ACC112 (cell line): ENCODE measurements at regions not wholly inside any gene's neighbourhood (a gene's known extent, or its start where the extent isn't known, plus 50 kb on each side); places are given as distances from the start of the nearest gene placed in this dataset.

Experiments used
- H2AFZ ChIP-seq: fragments of 200-600 bp; sonication (generic); one replicate; pipeline ENCODE4 v1.6.0; 2017; ENCODE audit warnings: antibody characterized with exemption, low read length; ENCODE audit not compliant: unreplicated experiment
- H3K27ac ChIP-seq: fragments of 200-600 bp; sonication (generic); 2 replicates; pipeline ENCODE4 v1.5.1; 2014; ENCODE audit warnings: low read depth, mild to moderate bottlenecking, antibody characterized with exemption, low read length, moderate library complexity
- H3K27me3 ChIP-seq: fragments of 200-600 bp; sonication (generic); 2 replicates; pipeline ENCODE4 v1.6.1; 2014; ENCODE audit warnings: mild to moderate bottlenecking, antibody characterized with exemption, low read length, moderate library complexity, mixed read lengths; ENCODE audit not compliant: insufficient read depth
- H3K36me3 ChIP-seq: fragments of 200-600 bp; sonication (generic); 2 replicates; pipeline ENCODE4 v1.6.1; 2016; ENCODE audit warnings: mild to moderate bottlenecking, antibody characterized with exemption, low read length, moderate library complexity, mixed read lengths; ENCODE audit not compliant: insufficient read depth
- H3K4me1 ChIP-seq: fragments of 200-600 bp; sonication (generic); one replicate; pipeline ENCODE4 v1.6.1; 2016; ENCODE audit warnings: low read length, mixed read lengths; ENCODE audit not compliant: insufficient read depth, unreplicated experiment, control insufficient read depth
- H3K4me3 ChIP-seq: fragments of 200-600 bp; sonication (generic); 2 replicates; pipeline ENCODE4 v1.5.1; 2014; ENCODE audit warnings: mild to moderate bottlenecking, low read depth, low read length
- H3K79me2 ChIP-seq: fragments of 200-600 bp; sonication (generic); one replicate; pipeline ENCODE4 v1.6.0; 2016; ENCODE audit warnings: low read length; ENCODE audit not compliant: control insufficient read depth, unreplicated experiment, insufficient read depth

DNA sequence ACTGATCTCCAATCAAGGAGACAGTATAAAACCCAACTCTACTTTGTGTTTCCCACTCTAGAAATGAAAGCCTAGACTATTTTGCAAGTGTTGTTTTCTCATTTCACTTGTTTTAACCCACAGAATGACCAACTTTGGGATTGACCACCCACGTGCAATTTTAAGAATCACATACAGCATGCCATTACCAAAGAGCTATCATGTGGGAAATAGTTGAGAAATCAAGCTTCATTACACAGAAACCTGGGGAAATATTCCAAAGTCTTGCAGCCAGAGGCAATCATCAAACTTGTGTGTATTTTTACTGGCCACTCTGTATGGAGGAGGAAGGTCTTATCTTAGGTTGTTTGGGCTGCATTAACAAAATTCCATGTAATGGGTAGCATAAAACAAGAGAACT, 451.4 kb upstream of the DAB2 start:
- H3K27me3 ChIP-seq, result no peaks in the 10 kb centered on the region
- no peak overlapping the region for H2AFZ ChIP-seq
- no peak overlapping the region for H3K4me3 ChIP-seq
- H3K4me1 ChIP-seq, result no peaks in the 10 kb centered on the region
- no peaks in the 10 kb centered on the region for H3K36me3 ChIP-seq
- H3K79me2 ChIP-seq, result no peaks in the 10 kb centered on the region
- no peak overlapping the region for H3K27ac ChIP-seq

DNA sequence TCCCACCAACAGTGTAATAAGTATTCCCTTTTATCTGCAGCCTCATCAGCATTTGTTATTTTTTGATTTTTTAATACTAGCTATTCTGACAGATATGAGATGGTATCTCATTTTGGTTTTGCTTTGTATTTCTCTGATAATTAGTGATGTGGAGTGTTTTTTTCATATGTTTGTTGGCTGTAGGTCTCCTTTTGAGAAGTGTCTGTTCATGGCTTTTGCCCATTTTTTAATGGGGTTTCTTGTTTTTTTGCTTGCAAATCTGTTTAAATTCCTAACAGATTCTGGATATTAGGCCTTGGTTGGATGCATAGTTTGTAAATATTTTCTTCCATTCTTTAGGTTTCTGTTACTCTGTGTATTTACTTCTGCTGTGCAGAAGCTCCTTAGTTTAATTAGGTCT, 445.4 kb upstream of the DAB2 start:
- no peak overlapping the region for H3K4me3 ChIP-seq
- H3K79me2 ChIP-seq, result no peaks in the 10 kb centered on the region
- no peaks in the 10 kb centered on the region for H3K4me1 ChIP-seq
- no peaks in the 10 kb centered on the region for H3K27me3 ChIP-seq
- no peaks in the 10 kb centered on the region for H3K36me3 ChIP-seq
- no peak overlapping the region for H2AFZ ChIP-seq
- no peak overlapping the region for H3K27ac ChIP-seq

DNA sequence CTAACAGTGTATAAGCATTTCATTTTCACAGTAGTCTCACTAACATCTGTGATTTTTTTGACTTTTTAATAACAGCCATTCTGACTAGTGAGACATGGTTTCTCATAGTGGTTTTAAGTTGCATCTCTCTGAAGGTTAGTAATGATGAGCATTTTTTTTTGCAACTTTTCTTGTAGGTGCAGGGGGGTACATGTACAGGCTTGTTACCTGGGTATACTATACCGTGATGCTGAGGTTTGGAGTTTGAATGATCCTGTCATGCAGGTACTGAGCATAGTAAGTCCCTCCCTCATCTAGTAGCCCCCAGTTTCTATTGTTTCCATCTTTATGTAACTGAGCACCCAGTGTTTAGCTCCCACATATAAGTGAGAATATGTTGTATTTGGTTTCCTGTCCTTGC, 444.6 kb upstream of the DAB2 start:
- no peaks in the 10 kb centered on the region for H3K4me1 ChIP-seq
- no peak overlapping the region for H3K27ac ChIP-seq

DNA sequence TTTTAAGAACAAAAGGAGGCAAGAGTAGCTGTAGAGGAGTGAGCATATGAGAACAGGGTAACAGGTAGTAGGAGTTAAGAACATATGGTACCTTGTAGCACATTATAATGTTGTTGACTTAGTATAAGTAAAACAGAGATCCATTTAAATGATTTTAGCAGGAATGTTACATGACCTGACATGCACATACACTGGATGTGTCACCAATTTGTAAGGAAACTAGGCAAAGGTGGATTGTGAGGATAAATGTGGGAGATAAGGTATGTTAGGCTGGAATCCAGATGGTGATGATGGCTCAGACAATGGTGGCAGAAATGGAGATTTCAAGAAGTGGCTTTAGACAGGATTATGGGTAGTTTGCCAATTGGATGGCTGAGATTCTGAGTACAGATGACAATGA, 443.1 kb upstream of the DAB2 start:
- no peak overlapping the region for H2AFZ ChIP-seq
- no peaks in the 10 kb centered on the region for H3K36me3 ChIP-seq
- H3K27me3 ChIP-seq, result no peaks in the 10 kb centered on the region
- H3K4me1 ChIP-seq, result no peaks in the 10 kb centered on the region
- no peak overlapping the region for H3K27ac ChIP-seq
- no peaks in the 10 kb centered on the region for H3K79me2 ChIP-seq
- no peak overlapping the region for H3K4me3 ChIP-seq

More for the DNA sequence above, 444.6 kb upstream of the DAB2 start:
- no peaks in the 10 kb centered on the region for H3K27me3 ChIP-seq
- H3K36me3 ChIP-seq, result no peaks in the 10 kb centered on the region
- H3K79me2 ChIP-seq, result no peaks in the 10 kb centered on the region
- H2AFZ ChIP-seq, result no peak overlapping the region
- H3K4me3 ChIP-seq, result no peak overlapping the region

DNA sequence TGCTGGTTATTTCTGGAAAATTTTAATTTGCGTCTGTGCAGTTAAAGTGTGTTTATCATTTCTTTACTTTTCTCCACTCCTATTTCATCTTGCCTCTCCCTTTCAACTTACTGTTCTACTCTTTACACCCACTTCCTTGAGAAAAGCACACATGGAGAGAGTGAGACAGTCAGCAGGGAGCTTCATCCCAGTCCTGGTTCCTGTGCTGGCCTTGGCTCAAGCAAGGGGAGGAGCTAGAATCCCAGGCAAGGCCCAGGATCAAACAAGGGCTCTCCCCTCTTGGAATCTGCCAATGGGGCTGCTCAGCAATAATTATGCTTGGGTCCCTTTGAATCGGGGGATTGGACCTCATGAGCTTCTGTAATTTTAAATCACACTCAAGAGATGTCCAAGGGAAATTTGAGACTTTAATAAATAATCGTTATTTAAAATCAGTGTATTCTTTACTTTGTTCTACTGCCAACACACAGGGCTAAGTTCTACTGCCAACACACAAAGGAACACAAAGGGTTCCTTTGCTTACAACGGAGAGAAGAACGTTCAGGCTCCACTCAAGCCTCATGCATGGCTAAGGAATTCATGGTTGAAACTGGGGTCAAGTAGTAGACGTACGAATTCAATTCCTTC, 439.3 kb upstream of the DAB2 start:
- no peaks in the 10 kb centered on the region for H3K79me2 ChIP-seq
- H3K36me3 ChIP-seq, result no peaks in the 10 kb centered on the region
- H3K27ac ChIP-seq, result no peak overlapping the region
- H3K27me3 ChIP-seq, result no peaks in the 10 kb centered on the region
- H2AFZ ChIP-seq, result no peak overlapping the region
- no peak overlapping the region for H3K4me3 ChIP-seq
- no peaks in the 10 kb centered on the region for H3K4me1 ChIP-seq

DNA sequence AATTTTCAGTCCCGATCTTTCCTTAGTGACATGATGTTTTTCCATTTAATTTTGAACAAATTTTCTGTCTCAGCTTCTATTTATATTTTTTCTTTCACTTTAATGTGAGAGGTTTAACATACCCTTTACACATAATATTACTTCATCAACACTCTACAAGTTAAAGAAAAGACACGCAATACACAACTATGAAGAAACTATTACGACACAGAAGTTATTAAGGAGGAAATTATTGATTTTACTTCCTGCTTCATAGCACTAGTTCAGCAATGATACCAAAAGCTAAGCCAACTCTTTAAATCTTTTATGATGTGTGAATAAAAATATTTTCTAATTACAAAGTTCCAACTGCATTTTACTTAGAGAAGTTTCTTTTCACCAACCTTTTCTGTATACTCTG, 432.3 kb upstream of the DAB2 start:
- H3K27ac ChIP-seq, result no peak overlapping the region
- H3K4me3 ChIP-seq, result no peak overlapping the region
- no peak overlapping the region for H2AFZ ChIP-seq
- H3K36me3 ChIP-seq, result no peaks in the 10 kb centered on the region
- H3K4me1 ChIP-seq, result no peaks in the 10 kb centered on the region
- H3K27me3 ChIP-seq, result no peaks in the 10 kb centered on the region
- no peaks in the 10 kb centered on the region for H3K79me2 ChIP-seq

DNA sequence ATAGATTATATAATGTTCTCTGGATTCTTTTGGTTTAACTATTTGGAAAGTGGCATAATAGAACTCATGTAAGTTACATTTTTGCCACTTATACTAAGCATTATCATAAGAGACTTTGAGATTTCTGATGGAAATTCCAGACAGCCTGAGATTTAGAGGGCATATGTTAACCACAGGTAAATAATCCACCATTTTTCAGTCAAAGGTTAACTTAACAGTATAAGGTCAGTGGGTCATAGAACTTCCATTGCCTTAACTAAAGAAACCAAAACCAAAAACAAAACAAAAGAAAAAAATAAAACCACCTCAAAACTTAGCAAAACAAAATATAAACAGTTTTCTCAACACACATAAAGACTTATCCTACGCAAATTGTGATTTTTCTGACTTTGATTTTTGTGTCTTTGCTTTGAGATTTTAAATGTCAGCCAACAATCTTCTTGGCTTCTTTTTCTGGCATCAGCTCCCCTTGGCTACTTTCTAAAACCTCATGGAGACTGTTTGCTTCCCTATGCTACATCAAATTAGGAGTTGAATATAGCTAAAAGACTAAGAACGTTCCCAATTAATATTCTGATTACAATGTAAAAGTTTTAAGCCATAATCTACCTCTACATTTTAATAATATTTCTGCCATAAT, 430.1 kb upstream of the DAB2 start:
- H2AFZ ChIP-seq, result no peak overlapping the region
- no peaks in the 10 kb centered on the region for H3K4me1 ChIP-seq
- H3K4me3 ChIP-seq, result no peak overlapping the region
- H3K27me3 ChIP-seq, result no peaks in the 10 kb centered on the region
- no peaks in the 10 kb centered on the region for H3K79me2 ChIP-seq
- no peaks in the 10 kb centered on the region for H3K36me3 ChIP-seq
- no peak overlapping the region for H3K27ac ChIP-seq

DNA sequence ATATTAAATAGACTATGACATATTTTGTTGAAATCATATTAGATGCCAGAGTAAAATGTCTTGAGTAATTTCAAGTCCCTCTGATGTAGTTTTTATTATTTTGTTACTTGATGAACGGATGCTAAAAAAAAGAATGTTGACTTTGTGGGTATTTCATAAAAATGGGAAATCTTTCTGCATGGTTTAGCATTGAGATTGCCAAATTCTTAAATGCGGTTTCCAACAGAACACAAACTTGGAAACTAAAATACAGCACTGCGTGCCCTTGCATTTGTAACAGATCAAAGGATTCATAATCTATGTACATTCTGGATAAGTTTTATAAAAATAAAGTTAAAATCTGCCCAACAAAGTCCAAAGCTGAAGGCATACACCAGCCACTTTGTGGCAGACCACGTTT, 425.5 kb upstream of the DAB2 start:
- Histone ChIP-seq H2AFZ (no peak overlapping the region), H3K4me1 (no peaks in the 10 kb centered on the region), H3K4me3 (no peak overlapping the region), H3K27ac (no peak overlapping the region), H3K27me3 (no peaks in the 10 kb centered on the region), H3K36me3 (no peaks in the 10 kb centered on the region), H3K79me2 (no peaks in the 10 kb centered on the region)

DNA sequence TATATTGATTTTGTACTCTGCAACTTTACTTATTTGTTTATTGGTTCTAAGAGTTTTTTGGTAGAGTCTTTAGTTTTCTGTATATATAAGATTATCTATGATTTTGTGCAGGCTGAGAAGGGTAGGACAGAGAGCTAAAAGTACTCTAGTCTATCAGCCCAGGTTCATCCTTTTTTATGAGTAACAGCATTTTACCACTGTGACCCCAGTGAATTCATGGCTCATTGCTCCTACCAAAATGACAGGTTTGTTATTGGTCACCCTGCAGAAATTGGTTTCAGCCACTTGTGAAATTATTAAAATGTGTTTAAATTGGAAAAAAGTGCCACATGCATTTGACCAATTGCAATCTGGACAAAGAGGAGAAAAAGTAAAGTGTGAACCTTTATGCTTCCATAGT, 421.4 kb upstream of the DAB2 start:
- Histone ChIP-seq H3K79me2 (no peaks in the 10 kb centered on the region), H3K27ac (no peak overlapping the region), H3K4me3 (no peak overlapping the region), H3K36me3 (no peaks in the 10 kb centered on the region), H2AFZ (no peak overlapping the region), H3K27me3 (no peaks in the 10 kb centered on the region), H3K4me1 (no peaks in the 10 kb centered on the region)

DNA sequence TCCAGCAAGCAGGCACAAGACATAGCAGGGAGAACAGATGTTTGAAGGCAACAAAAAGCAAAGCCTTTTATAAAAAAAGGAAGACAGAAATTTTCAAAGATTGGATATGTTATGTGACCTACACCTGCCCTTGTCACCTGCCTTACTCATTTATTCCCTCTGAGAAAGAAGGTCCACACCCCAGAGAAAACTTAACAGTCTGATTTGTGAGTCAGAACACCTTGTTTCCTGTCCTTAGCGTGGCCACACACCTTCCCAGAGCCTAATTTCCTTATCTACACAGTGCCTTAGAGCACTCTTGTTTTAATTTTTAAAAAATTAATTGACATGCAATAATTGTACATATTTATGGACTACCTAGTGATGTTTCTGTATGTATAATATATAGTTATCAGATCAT, 419.0 kb upstream of the DAB2 start:
- Histone ChIP-seq H3K27me3 (no peaks in the 10 kb centered on the region), H3K4me1 (no peaks in the 10 kb centered on the region), H2AFZ (no peak overlapping the region), H3K79me2 (no peaks in the 10 kb centered on the region), H3K36me3 (no peaks in the 10 kb centered on the region), H3K4me3 (no peak overlapping the region), H3K27ac (no peak overlapping the region)

DNA sequence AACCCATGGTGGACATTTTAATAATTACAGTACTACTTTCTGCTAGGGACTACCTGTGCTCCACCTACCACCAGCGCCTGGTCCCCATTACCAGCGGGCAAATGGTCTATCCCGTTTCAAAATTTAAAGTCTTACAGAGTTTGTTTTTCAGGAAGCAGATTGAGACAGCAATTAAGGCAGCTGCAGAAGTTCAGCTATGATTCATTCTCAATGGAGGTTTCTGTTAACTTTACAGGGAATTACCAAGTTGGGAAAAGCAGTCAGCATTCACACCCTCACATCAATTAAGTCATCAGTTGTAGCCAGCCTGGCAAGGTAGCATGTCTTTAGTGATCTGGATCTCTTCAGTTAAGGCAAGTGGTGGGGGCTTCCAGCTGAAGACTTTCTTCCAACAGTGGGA, 410.6 kb upstream of the DAB2 start:
- Histone ChIP-seq H2AFZ (no peak overlapping the region), H3K79me2 (no peaks in the 10 kb centered on the region), H3K27me3 (no peaks in the 10 kb centered on the region), H3K4me3 (no peak overlapping the region), H3K36me3 (no peaks in the 10 kb centered on the region), H3K27ac (no peak overlapping the region), H3K4me1 (no peaks in the 10 kb centered on the region)
